ENCODE measurements at regions not wholly inside any gene's neighbourhood (a gene's known extent, or its start where the extent isn't known, plus 50 kb on each side); places are given as distances from the start of the nearest gene placed in this dataset.

- TF ChIP-seq NR3C1 (CRISPR knock-in tag; conservative IDR thresholded peaks at IDR 0.05; ENCODE audit: low read depth) = no peak
- TF ChIP-seq CTCF (IDR thresholded peaks at IDR 0.05) = no peak
- no peak for TF ChIP-seq ESRRA (CRISPR knock-in tag; IDR thresholded peaks at IDR 0.05; ENCODE audit: borderline replicate concordance)
Measured at GRCh38 chr5:67643536-67643935, 446.9 kb upstream of the CD180 start.

All from WTC11 (cell line).